ENCODE measurements at regions not wholly inside any gene's neighbourhood (a gene's known extent, or its start where the extent isn't known, plus 50 kb on each side); places are given as distances from the start of the nearest gene placed in this dataset.
"Not testable (repeated sequence)": the region's sequence is repeated elsewhere in the genome, so short reads cannot be mapped to it uniquely, and the experiment has no call there.

DNA sequence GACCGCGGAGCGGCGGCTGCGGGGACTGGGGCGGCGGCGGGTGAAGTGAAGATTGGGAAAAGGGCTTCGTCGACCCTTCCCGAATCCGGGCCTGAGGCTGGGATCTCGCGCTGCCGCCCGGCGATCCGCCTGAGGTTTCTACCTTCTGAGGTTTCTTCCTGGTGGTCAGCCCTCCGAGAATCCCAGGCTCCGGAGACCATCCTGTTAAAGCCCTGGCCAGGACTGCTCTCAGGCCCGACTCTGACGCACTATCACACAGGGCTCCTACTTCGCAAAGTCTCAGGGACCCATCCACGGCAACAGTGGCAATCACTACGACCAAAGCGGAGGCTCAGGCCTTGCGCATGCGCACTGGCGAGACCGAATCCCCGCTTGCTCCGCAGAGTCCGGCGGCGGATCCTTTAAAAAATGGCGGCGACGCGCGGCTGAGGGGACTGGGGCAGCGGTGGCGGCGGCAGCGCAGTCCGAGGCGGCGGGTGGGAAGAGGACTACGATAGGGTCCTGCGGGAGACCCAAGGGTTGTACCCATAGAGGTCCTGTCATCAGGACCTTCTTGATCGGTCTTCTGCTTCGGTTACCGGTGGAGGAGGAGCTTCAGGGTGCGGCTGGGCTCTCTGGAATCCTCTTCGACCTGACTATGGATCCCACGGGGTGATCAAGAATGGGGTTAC, 157.2 kb upstream of the ZNF337 start:
- intact Hi-C loops (cut with micrococcal nuclease); BruUV-seq (replicated peaks); H3K79me2 ChIP-seq (ENCODE audit: control insufficient read depth, insufficient read depth, low read length); H3K9me3 ChIP-seq (replicated peaks; ENCODE audit: control insufficient read depth, insufficient read depth, low read depth, low read length); H4K20me1 ChIP-seq (replicated peaks; ENCODE audit: control insufficient read depth, insufficient read depth, low read length); H3K27me3 ChIP-seq (ENCODE audit: control insufficient read depth in 2 of 2, insufficient read depth in 2 of 2, low read length in 2 of 2); FAIRE-seq; H3K9me1 ChIP-seq (ENCODE audit: control insufficient read depth, insufficient read depth, low read length); H3K36me3 ChIP-seq (ENCODE audit: control insufficient read depth, insufficient read depth, low read length); H3K27ac ChIP-seq (ENCODE audit: extremely low read depth, low read depth, low read length): not testable (repeated sequence)
- peak; percentile 85 for ATAC-seq
- CTCF ChIA-PET (ENCODE audit: low intra/inter-chr PET ratio): interaction anchor here (0.7 kb wide), 1 partner anchor 131 kb away, joined by 3 read pairs; no protein-coding TSS in a partner anchor
- in situ Hi-C loops (cut with MboI): loop anchor here (25.0 kb wide), 1 partner anchor 208 kb away; no protein-coding TSS in a partner anchor
- H3K4me3 ChIP-seq: peak overlapping the region; percentile 41
- H3K4me2 ChIP-seq (ENCODE audit: insufficient read depth, low read length): peak overlapping the region; percentile 73
- H3K9ac ChIP-seq (ENCODE audit: insufficient read depth in 1 of 2, low read depth in 2 of 2, low read length in 2 of 2): peak overlapping the region; percentile 26 to 83; a peak in 3 of 4 replicates
- POLR2A ChIA-PET: interaction anchor here (0.6 kb wide), 1 partner anchor 1775 kb away, joined by 3 read pairs; no protein-coding TSS in a partner anchor
- DNase-seq (ENCODE audit: extremely low read depth in 1 of 4, low spot score in 3 of 4): peak; percentile 48 to 76 (median 52)
- under 1% methylated on average over 19 of the region's 55 CpGs for WGBS (ENCODE audit: insufficient coverage, low coverage, missing lambda C conversion rate)
- peaks cover 0 to 16% of the 10 kb centered on the region in 2 experiments; a peak in 2 of 5 replicates for H3K4me1 ChIP-seq (replicated peaks in 1 of 2; ENCODE audit: control insufficient read depth in 2 of 2, insufficient read depth in 2 of 2, low read length in 2 of 2)
- peak overlapping the region; percentile 90 for H2AFZ ChIP-seq (ENCODE audit: low read depth, low read length)
- TF ChIP-seq PHF8 (IDR thresholded peaks at IDR 0.05; ENCODE audit: borderline replicate concordance, low read length) (0 out of 2 replicates have a peak, but pooled peaks have one; percentile 15), ZFP36 (IDR thresholded peaks at IDR 0.05; ENCODE audit: low read depth, low read length, partially characterized antibody) (peak; percentile 75), L3MBTL2 (IDR thresholded peaks at IDR 0.05) (peak; percentile 55), RBFOX2 (IDR thresholded peaks at IDR 0.05; ENCODE audit: low read depth, low read length) (peak; percentile 81)
- TF ChIP-seq, protein P1, sequence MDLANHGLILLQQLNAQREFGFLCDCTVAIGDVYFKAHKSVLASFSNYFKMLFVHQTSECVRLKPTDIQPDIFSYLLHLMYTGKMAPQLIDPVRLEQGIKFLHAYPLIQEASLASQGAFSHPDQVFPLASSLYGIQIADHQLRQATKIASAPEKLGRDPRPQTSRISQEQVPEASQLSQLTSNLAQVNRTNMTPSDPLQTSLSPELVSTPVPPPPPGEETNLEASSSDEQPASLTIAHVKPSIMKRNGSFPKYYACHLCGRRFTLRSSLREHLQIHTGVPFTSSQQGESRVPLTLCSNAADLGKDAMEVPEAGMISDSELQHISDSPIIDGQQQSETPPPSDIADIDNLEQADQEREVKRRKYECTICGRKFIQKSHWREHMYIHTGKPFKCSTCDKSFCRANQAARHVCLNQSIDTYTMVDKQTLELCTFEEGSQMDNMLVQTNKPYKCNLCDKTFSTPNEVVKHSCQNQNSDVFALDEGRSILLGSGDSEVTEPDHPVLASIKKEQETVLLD (IDR thresholded peaks at IDR 0.05): peak; percentile 96
- TF ChIP-seq, protein P2, sequence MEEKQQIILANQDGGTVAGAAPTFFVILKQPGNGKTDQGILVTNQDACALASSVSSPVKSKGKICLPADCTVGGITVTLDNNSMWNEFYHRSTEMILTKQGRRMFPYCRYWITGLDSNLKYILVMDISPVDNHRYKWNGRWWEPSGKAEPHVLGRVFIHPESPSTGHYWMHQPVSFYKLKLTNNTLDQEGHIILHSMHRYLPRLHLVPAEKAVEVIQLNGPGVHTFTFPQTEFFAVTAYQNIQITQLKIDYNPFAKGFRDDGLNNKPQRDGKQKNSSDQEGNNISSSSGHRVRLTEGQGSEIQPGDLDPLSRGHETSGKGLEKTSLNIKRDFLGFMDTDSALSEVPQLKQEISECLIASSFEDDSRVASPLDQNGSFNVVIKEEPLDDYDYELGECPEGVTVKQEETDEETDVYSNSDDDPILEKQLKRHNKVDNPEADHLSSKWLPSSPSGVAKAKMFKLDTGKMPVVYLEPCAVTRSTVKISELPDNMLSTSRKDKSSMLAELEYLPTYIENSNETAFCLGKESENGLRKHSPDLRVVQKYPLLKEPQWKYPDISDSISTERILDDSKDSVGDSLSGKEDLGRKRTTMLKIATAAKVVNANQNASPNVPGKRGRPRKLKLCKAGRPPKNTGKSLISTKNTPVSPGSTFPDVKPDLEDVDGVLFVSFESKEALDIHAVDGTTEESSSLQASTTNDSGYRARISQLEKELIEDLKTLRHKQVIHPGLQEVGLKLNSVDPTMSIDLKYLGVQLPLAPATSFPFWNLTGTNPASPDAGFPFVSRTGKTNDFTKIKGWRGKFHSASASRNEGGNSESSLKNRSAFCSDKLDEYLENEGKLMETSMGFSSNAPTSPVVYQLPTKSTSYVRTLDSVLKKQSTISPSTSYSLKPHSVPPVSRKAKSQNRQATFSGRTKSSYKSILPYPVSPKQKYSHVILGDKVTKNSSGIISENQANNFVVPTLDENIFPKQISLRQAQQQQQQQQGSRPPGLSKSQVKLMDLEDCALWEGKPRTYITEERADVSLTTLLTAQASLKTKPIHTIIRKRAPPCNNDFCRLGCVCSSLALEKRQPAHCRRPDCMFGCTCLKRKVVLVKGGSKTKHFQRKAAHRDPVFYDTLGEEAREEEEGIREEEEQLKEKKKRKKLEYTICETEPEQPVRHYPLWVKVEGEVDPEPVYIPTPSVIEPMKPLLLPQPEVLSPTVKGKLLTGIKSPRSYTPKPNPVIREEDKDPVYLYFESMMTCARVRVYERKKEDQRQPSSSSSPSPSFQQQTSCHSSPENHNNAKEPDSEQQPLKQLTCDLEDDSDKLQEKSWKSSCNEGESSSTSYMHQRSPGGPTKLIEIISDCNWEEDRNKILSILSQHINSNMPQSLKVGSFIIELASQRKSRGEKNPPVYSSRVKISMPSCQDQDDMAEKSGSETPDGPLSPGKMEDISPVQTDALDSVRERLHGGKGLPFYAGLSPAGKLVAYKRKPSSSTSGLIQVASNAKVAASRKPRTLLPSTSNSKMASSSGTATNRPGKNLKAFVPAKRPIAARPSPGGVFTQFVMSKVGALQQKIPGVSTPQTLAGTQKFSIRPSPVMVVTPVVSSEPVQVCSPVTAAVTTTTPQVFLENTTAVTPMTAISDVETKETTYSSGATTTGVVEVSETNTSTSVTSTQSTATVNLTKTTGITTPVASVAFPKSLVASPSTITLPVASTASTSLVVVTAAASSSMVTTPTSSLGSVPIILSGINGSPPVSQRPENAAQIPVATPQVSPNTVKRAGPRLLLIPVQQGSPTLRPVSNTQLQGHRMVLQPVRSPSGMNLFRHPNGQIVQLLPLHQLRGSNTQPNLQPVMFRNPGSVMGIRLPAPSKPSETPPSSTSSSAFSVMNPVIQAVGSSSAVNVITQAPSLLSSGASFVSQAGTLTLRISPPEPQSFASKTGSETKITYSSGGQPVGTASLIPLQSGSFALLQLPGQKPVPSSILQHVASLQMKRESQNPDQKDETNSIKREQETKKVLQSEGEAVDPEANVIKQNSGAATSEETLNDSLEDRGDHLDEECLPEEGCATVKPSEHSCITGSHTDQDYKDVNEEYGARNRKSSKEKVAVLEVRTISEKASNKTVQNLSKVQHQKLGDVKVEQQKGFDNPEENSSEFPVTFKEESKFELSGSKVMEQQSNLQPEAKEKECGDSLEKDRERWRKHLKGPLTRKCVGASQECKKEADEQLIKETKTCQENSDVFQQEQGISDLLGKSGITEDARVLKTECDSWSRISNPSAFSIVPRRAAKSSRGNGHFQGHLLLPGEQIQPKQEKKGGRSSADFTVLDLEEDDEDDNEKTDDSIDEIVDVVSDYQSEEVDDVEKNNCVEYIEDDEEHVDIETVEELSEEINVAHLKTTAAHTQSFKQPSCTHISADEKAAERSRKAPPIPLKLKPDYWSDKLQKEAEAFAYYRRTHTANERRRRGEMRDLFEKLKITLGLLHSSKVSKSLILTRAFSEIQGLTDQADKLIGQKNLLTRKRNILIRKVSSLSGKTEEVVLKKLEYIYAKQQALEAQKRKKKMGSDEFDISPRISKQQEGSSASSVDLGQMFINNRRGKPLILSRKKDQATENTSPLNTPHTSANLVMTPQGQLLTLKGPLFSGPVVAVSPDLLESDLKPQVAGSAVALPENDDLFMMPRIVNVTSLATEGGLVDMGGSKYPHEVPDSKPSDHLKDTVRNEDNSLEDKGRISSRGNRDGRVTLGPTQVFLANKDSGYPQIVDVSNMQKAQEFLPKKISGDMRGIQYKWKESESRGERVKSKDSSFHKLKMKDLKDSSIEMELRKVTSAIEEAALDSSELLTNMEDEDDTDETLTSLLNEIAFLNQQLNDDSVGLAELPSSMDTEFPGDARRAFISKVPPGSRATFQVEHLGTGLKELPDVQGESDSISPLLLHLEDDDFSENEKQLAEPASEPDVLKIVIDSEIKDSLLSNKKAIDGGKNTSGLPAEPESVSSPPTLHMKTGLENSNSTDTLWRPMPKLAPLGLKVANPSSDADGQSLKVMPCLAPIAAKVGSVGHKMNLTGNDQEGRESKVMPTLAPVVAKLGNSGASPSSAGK (IDR thresholded peaks at IDR 0.05): peak; percentile 43; the same call in 1 of the 2 replicates
